Vagina (tissue), 2 donors: ENCODE measurements at regions not wholly inside any gene's neighbourhood (a gene's known extent, or its start where the extent isn't known, plus 50 kb on each side); places are given as distances from the start of the nearest gene placed in this dataset.

Experiments used
- CTCF ChIP-seq, 3 experiments: fragments of 450-650 bp in 2 of 3; fragments of 200-600 bp in 1 of 3; sonication (generic) in 1 of 3; IDR thresholded peaks; one replicate each; pipeline ENCODE4 v1.5.1; 2017 to 2019; ENCODE audit warnings: antibody characterized with exemption in 3 of 3, mild to moderate bottlenecking in 2 of 3, moderate library complexity in 2 of 3
- POLR2A ChIP-seq, 2 donors: fragments of 450-650 bp; IDR thresholded peaks; one replicate each; pipeline ENCODE4 v1.6.1; 2017; ENCODE audit warnings: antibody characterized with exemption in 2 of 2, mild to moderate bottlenecking in 2 of 2, moderate library complexity in 2 of 2

GRCh38 chr12:114457620-114458019 lies 51.7 kb upstream of the TBX5 start:
- no peak for TF ChIP-seq CTCF (IDR thresholded peaks at IDR 0.05)
- no peak for TF ChIP-seq POLR2A (IDR thresholded peaks at IDR 0.05)
